ENCODE measurements at regions not wholly inside any gene's neighbourhood (a gene's known extent, or its start where the extent isn't known, plus 50 kb on each side); places are given as distances from the start of the nearest gene placed in this dataset.

GRCh38 chr4:127181001-127181400 is 451.8 kb upstream of the INTU start:
- Histone ChIP-seq H3K4me1 (ENCODE audit: control insufficient read depth, extremely low read depth, insufficient read depth, low read length) (no peaks in the 10 kb centered on the region), H3K9me3 (ENCODE audit: control insufficient read depth, insufficient read depth, low read depth, low read length) (no peaks in the 10 kb centered on the region), H2AFZ (ENCODE audit: low read length) (no peak overlapping the region), H3K79me2 (ENCODE audit: control insufficient read depth, insufficient read depth, low read length) (no peaks in the 10 kb centered on the region), H3K9ac (ENCODE audit: insufficient read depth, low read length) (no peak overlapping the region), H3K4me2 (ENCODE audit: extremely low read depth, insufficient read depth, low read length) (no peak overlapping the region), H3K4me3 (replicated peaks in 1 of 4; ENCODE audit: control extremely low read depth in 1 of 4, insufficient read depth in 1 of 4, low read depth in 3 of 4, low read length in 4 of 4) (no peak overlapping the region), H3K27me3 (ENCODE audit: control insufficient read depth, insufficient read depth, low read length) (no peaks in the 10 kb centered on the region), H3K27ac (ENCODE audit: insufficient read depth, low read length) (no peak overlapping the region), H4K20me1 (ENCODE audit: control insufficient read depth, extremely low read depth, insufficient read depth, low read length) (no peaks in the 10 kb centered on the region), H3K36me3 (ENCODE audit: control insufficient read depth, insufficient read depth, low read length) (no peaks in the 10 kb centered on the region)
- DNase-seq (ENCODE audit: low read depth in 2 of 2): no peak
- TF ChIP-seq CTCF (conservative IDR thresholded peaks at IDR 0.05 in 1 of 2, IDR thresholded peaks at IDR 0.05 in 1 of 2; ENCODE audit: low read depth in 1 of 2, low read length in 2 of 2): no peak
- TF ChIP-seq EZH2 (IDR thresholded peaks at IDR 0.05; ENCODE audit: low read length, missing control alignments): no peak

DNA sequence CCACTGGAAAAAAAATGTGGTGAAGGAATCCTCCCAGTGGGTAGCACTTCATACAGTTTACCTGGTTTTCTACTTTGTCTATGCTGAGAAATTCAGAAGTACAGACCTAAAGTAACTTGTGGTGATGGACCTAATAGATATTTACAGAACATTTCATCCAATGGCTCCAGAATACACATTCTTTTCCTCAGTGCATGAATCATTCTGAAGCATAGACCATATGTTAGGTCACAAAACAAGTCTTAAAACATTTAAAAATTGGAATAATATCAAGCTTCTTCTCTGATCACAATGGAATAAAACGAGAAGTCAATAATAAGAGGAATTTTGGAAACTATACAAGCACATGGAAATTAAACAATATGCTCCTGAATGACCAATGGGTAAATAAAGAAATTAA is 450.1 kb upstream of the INTU start:
- no peaks in the 10 kb centered on the region for H3K9me3 ChIP-seq (ENCODE audit: control insufficient read depth, insufficient read depth, low read depth, low read length)
- no peaks in the 10 kb centered on the region for H3K27me3 ChIP-seq (ENCODE audit: control insufficient read depth, insufficient read depth, low read length)
- no peak overlapping the region for H3K4me3 ChIP-seq (replicated peaks in 1 of 4; ENCODE audit: control extremely low read depth in 1 of 4, insufficient read depth in 1 of 4, low read depth in 3 of 4, low read length in 4 of 4)
- no peak for TF ChIP-seq CTCF (conservative IDR thresholded peaks at IDR 0.05 in 1 of 2, IDR thresholded peaks at IDR 0.05 in 1 of 2; ENCODE audit: low read depth in 1 of 2, low read length in 2 of 2)
- TF ChIP-seq EZH2 (IDR thresholded peaks at IDR 0.05; ENCODE audit: low read length, missing control alignments): no peak
- H3K27ac ChIP-seq (ENCODE audit: insufficient read depth, low read length): no peak overlapping the region
- no peak overlapping the region for H3K4me2 ChIP-seq (ENCODE audit: extremely low read depth, insufficient read depth, low read length)
- H3K36me3 ChIP-seq (ENCODE audit: control insufficient read depth, insufficient read depth, low read length): no peaks in the 10 kb centered on the region
- H3K4me1 ChIP-seq (ENCODE audit: control insufficient read depth, extremely low read depth, insufficient read depth, low read length): no peaks in the 10 kb centered on the region
- H3K9ac ChIP-seq (ENCODE audit: insufficient read depth, low read length): no peak overlapping the region
- H4K20me1 ChIP-seq (ENCODE audit: control insufficient read depth, extremely low read depth, insufficient read depth, low read length): no peaks in the 10 kb centered on the region
- peak; percentile 3 to 15 for DNase-seq (ENCODE audit: low read depth in 2 of 2)
- no peak overlapping the region for H2AFZ ChIP-seq (ENCODE audit: low read length)
- no peaks in the 10 kb centered on the region for H3K79me2 ChIP-seq (ENCODE audit: control insufficient read depth, insufficient read depth, low read length)

- peak; percentile 6 to 56 for DNase-seq (ENCODE audit: low read depth in 2 of 2)
- Histone ChIP-seq H3K9me3 (ENCODE audit: control insufficient read depth, insufficient read depth, low read depth, low read length) (no peaks in the 10 kb centered on the region), H3K4me2 (ENCODE audit: extremely low read depth, insufficient read depth, low read length) (no peak overlapping the region)
Measured at GRCh38 chr4:127188847-127189246, 443.9 kb upstream of the INTU start.

More at GRCh38 chr4:127188847-127189246, 443.9 kb upstream of the INTU start:
- no peak overlapping the region for H3K9ac ChIP-seq (ENCODE audit: insufficient read depth, low read length)
- H2AFZ ChIP-seq (ENCODE audit: low read length): no peak overlapping the region
- no peak for TF ChIP-seq EZH2 (IDR thresholded peaks at IDR 0.05; ENCODE audit: low read length, missing control alignments)
- peak in 1 of 2 donors; percentile 29 for TF ChIP-seq CTCF (conservative IDR thresholded peaks at IDR 0.05 in 1 of 2, IDR thresholded peaks at IDR 0.05 in 1 of 2; ENCODE audit: low read depth in 1 of 2, low read length in 2 of 2)
- no peaks in the 10 kb centered on the region for H3K27me3 ChIP-seq (ENCODE audit: control insufficient read depth, insufficient read depth, low read length)
- no peaks in the 10 kb centered on the region for H3K4me1 ChIP-seq (ENCODE audit: control insufficient read depth, extremely low read depth, insufficient read depth, low read length)
- no peak overlapping the region for H3K27ac ChIP-seq (ENCODE audit: insufficient read depth, low read length)
- no peaks in the 10 kb centered on the region for H3K79me2 ChIP-seq (ENCODE audit: control insufficient read depth, insufficient read depth, low read length)
- H3K36me3 ChIP-seq (ENCODE audit: control insufficient read depth, insufficient read depth, low read length): no peaks in the 10 kb centered on the region
- no peaks in the 10 kb centered on the region for H4K20me1 ChIP-seq (ENCODE audit: control insufficient read depth, extremely low read depth, insufficient read depth, low read length)
- H3K4me3 ChIP-seq (replicated peaks in 1 of 4; ENCODE audit: control extremely low read depth in 1 of 4, insufficient read depth in 1 of 4, low read depth in 3 of 4, low read length in 4 of 4): no peak overlapping the region

All from fibroblast of lung (primary cell).